IMR-90 (cell line): ENCODE measurements at regions not wholly inside any gene's neighbourhood (a gene's known extent, or its start where the extent isn't known, plus 50 kb on each side); places are given as distances from the start of the nearest gene placed in this dataset.

Experiments used
- ATAC-seq: fragments of 200-7000 bp; cut with Tn5 transposase; 2 replicates; pipeline ENCODE4 v1.9.1; 2020; ENCODE audit warnings: low read depth, mild to moderate bottlenecking, moderate library complexity
- BruUV-seq: library from RNA; stranded (reverse); fragments of 400-500 nt; replicated peaks from 2 replicates; lab custom pipeline; 2021; lab: Mats Ljungman, UMichigan
- CTCF ChIA-PET: fragments of 300-600 bp; formaldehyde crosslinking; extraction: SDS; loops from one replicate; lab custom pipeline; 2021; ENCODE audit warnings: antibody characterized with exemption; lab: Yijun Ruan, JAX
- POLR2A ChIA-PET: fragments of 300-600 bp; sonication (Branson Sonifier 250); formaldehyde crosslinking; loops from one replicate; lab custom pipeline; 2022; ENCODE audit warnings: antibody characterized with exemption; ENCODE audit not compliant: unreplicated experiment; lab: Charles Lee
- DNase-seq: peaks from one replicate; pipeline ENCODE4 v3.0.0; 2013
- H2AFZ ChIP-seq: replicated peaks from 2 replicates; pipeline ENCODE3; 2013; ENCODE audit warnings: low read length, mild to moderate bottlenecking; ENCODE audit not compliant: poor library complexity
- H2AK5ac ChIP-seq: 2 replicates; pipeline ENCODE4 v1.6.1; 2013; ENCODE audit warnings: low read depth, low read length, inconsistent platforms
- H2AK9ac ChIP-seq: replicated peaks from 2 replicates; pipeline ENCODE3; 2013; ENCODE audit warnings: mild to moderate bottlenecking, low read depth, low read length, moderate library complexity; ENCODE audit not compliant: poor library complexity
- H2BK120ac ChIP-seq: 2 replicates; pipeline ENCODE4 v1.6.1; 2013; ENCODE audit warnings: low read depth, low read length, inconsistent platforms
- H2BK15ac ChIP-seq: 3 replicates; pipeline ENCODE4 v1.6.1; 2013; ENCODE audit warnings: low read depth, low read length, inconsistent platforms
- H2BK20ac ChIP-seq: 2 replicates; pipeline ENCODE4 v1.6.1; 2013; ENCODE audit warnings: low read depth, mild to moderate bottlenecking, inconsistent platforms, low read length, moderate library complexity
- H2BK5ac ChIP-seq: 2 replicates; pipeline ENCODE4 v1.6.1; 2013; ENCODE audit warnings: mild to moderate bottlenecking, low read depth, low read length, inconsistent platforms; ENCODE audit not compliant: poor library complexity, severe bottlenecking
- H3K14ac ChIP-seq: replicated peaks from 2 replicates; pipeline ENCODE4 v1.6.1; 2013; ENCODE audit warnings: low read depth, low read length, inconsistent platforms
- H3K18ac ChIP-seq: 2 replicates; pipeline ENCODE4 v1.6.1; 2013; ENCODE audit warnings: low read depth, low read length, control low read depth
- H3K23ac ChIP-seq: 2 replicates; pipeline ENCODE4 v1.6.1; 2013; ENCODE audit warnings: low read depth, low read length, inconsistent platforms
- H3K27ac ChIP-seq: 2 replicates; pipeline ENCODE4 v1.5.1; 2013; ENCODE audit warnings: mild to moderate bottlenecking, control low read depth, low read length; ENCODE audit not compliant: insufficient read depth
- H3K27me3 ChIP-seq: 2 replicates; pipeline ENCODE4 v1.6.1; 2013; ENCODE audit warnings: low read length; ENCODE audit not compliant: control insufficient read depth, insufficient read depth
- H3K36me3 ChIP-seq: 2 replicates; pipeline ENCODE4 v1.6.1; 2013; ENCODE audit warnings: low read length, mixed read lengths; ENCODE audit not compliant: control insufficient read depth, insufficient read depth
- H3K4ac ChIP-seq: 2 replicates; pipeline ENCODE4 v1.6.1; 2013; ENCODE audit warnings: low read depth, low read length, inconsistent platforms
- H3K4me1 ChIP-seq: 2 replicates; pipeline ENCODE4 v1.6.1; 2013; ENCODE audit warnings: low read length, mixed read lengths; ENCODE audit not compliant: control insufficient read depth, insufficient read depth
- H3K4me2 ChIP-seq: 2 replicates; pipeline ENCODE4 v1.6.1; 2013; ENCODE audit warnings: low read depth, mild to moderate bottlenecking, control low read depth, low read length, moderate library complexity
- H3K4me3 ChIP-seq: 2 replicates; pipeline ENCODE4 v1.5.1; 2013; ENCODE audit warnings: low read depth, mild to moderate bottlenecking, control low read depth, low read length, moderate library complexity; ENCODE audit not compliant: insufficient read depth
- H3K56ac ChIP-seq: 2 replicates; pipeline ENCODE4 v1.6.1; 2013; ENCODE audit warnings: low read length, inconsistent platforms; ENCODE audit not compliant: insufficient read depth; ENCODE audit errors: extremely low read depth
- H3K79me1 ChIP-seq, 2 experiments: 2 replicates each; pipeline ENCODE4 v1.6.1; 2013; ENCODE audit warnings: low read length in 2 of 2, inconsistent platforms in 1 of 2, low read depth in 1 of 2
- H3K9ac ChIP-seq: 2 replicates; pipeline ENCODE4 v1.6.1; 2013; ENCODE audit warnings: low read depth, low read length, control low read depth
- H3K9me1 ChIP-seq: 2 replicates; pipeline ENCODE4 v1.6.1; 2013; ENCODE audit warnings: low read length, inconsistent platforms; ENCODE audit not compliant: insufficient read depth
- H3K9me3 ChIP-seq: 2 replicates; pipeline ENCODE4 v1.6.1; 2013; ENCODE audit warnings: low read length; ENCODE audit not compliant: control insufficient read depth, insufficient read depth
- H4K20me1 ChIP-seq: 2 replicates; pipeline ENCODE4 v1.6.1; 2013; ENCODE audit warnings: low read length, inconsistent platforms; ENCODE audit not compliant: insufficient read depth
- H4K5ac ChIP-seq: 2 replicates; pipeline ENCODE4 v1.6.1; 2013; ENCODE audit warnings: mild to moderate bottlenecking, low read depth, low read length, control low read depth
- H4K8ac ChIP-seq, 2 experiments: 2 replicates each; pipeline ENCODE4 v1.6.1; 2013; ENCODE audit warnings: low read depth in 2 of 2, low read length in 2 of 2, control low read depth in 1 of 2, inconsistent platforms in 1 of 2
- H4K91ac ChIP-seq: 2 replicates; pipeline ENCODE4 v1.6.1; 2013; ENCODE audit warnings: low read depth, low read length, inconsistent platforms; ENCODE audit not compliant: insufficient read depth
- BHLHE40 ChIP-seq: fragments of 150-350 bp; IDR thresholded peaks from 2 replicates; pipeline ENCODE4 v1.6.1; 2016; ENCODE audit warnings: mild to moderate bottlenecking, low read depth, low read length
- CEBPB ChIP-seq: IDR thresholded peaks from 2 replicates; pipeline ENCODE4 v1.6.1; 2012; ENCODE audit warnings: low read depth, low read length, improper control_type of control experiment
- CHD1 ChIP-seq: IDR thresholded peaks from 2 replicates; pipeline ENCODE4 v1.6.1; 2012; ENCODE audit warnings: low read depth, low read length, improper control_type of control experiment
- FOS ChIP-seq: fragments of 150-350 bp; IDR thresholded peaks from 2 replicates; pipeline ENCODE4 v1.6.1; 2016; ENCODE audit warnings: low read depth, low read length
- MAFK ChIP-seq: IDR thresholded peaks from 2 replicates; pipeline ENCODE4 v1.6.1; 2012; ENCODE audit warnings: low read depth, low read length, improper control_type of control experiment
- MAZ ChIP-seq: IDR thresholded peaks from 2 replicates; pipeline ENCODE4 v1.6.1; 2012; ENCODE audit warnings: low read depth, mild to moderate bottlenecking, low read length, improper control_type of control experiment, moderate library complexity, borderline replicate concordance
- MXI1 ChIP-seq: IDR thresholded peaks from 2 replicates; pipeline ENCODE4 v1.6.1; 2012; ENCODE audit warnings: low read depth, mild to moderate bottlenecking, low read length, moderate library complexity, borderline replicate concordance
- NFE2L2 ChIP-seq: fragments of 150-350 bp; IDR thresholded peaks from 2 replicates; pipeline ENCODE4 v1.6.1; 2016; ENCODE audit warnings: low read depth, mild to moderate bottlenecking, low read length
- POLR2A ChIP-seq: IDR thresholded peaks from 2 replicates; pipeline ENCODE4 v1.6.1; 2012; ENCODE audit warnings: mild to moderate bottlenecking, low read depth, low read length
- RAD21 ChIP-seq: IDR thresholded peaks from 2 replicates; pipeline ENCODE4 v1.6.1; 2012; ENCODE audit warnings: low read length, improper control_type of control experiment
- RCOR1 ChIP-seq: IDR thresholded peaks from 2 replicates; pipeline ENCODE4 v1.6.1; 2012; ENCODE audit warnings: mild to moderate bottlenecking, low read length, improper control_type of control experiment; ENCODE audit not compliant: insufficient replicate concordance
- RFX5 ChIP-seq: IDR thresholded peaks from 2 replicates; pipeline ENCODE4 v1.8.0; 2012; ENCODE audit warnings: low read depth, mild to moderate bottlenecking, low read length, moderate library complexity
- SMC3 ChIP-seq: fragments of 150-350 bp; IDR thresholded peaks from 2 replicates; pipeline ENCODE4 v1.6.1; 2016; ENCODE audit warnings: low read depth, mild to moderate bottlenecking, antibody characterized with exemption, low read length, moderate library complexity
- WGBS, 2 experiments: methylation state at CpG; one replicate each; pipeline versions ENCODE4 v1.1.5 to v1.1.7; 2013; ENCODE audit warnings: missing lambda C conversion rate in 2 of 2; ENCODE audit not compliant: insufficient read length in 1 of 2; ENCODE audit errors: extremely low coverage in 2 of 2; 5-methylcytosine and 5-hydroxymethylcytosine counted together
- dilution Hi-C: fragments of 300-500 bp; cut with HindIII; formaldehyde crosslinking; loops from one replicate; pipeline ENCODE4 v1.14.3; 2018; ENCODE audit warnings: low sequenced_read_pairs; ENCODE audit not compliant: unreplicated experiment
- in situ Hi-C: fragments of 300-500 bp; cut with MboI; formaldehyde crosslinking; loops from 3 replicates; pipeline ENCODE4 v1.14.3; 2019; ENCODE audit warnings: low sequenced_read_pairs, inconsistent platforms, mixed read lengths
- intact Hi-C: fragments of 100-400 bp; cut with micrococcal nuclease; formaldehyde crosslinking; loops from 2 replicates; pipeline ENCODE4 v1.10.0; 2022
- TF ChIP-seq, protein P1 (sequence below): conservative IDR thresholded peaks from 2 replicates; pipeline ENCODE4 v1.5.1; 2012; ENCODE audit warnings: mild to moderate bottlenecking, low read depth, low read length, improper control_type of control experiment
- TF ChIP-seq, protein P2 (sequence below): fragments of 150-350 bp; IDR thresholded peaks from 2 replicates; pipeline ENCODE4 v1.6.1; 2016; ENCODE audit warnings: low read depth, mild to moderate bottlenecking, low read length, moderate library complexity, borderline replicate concordance

DNA sequence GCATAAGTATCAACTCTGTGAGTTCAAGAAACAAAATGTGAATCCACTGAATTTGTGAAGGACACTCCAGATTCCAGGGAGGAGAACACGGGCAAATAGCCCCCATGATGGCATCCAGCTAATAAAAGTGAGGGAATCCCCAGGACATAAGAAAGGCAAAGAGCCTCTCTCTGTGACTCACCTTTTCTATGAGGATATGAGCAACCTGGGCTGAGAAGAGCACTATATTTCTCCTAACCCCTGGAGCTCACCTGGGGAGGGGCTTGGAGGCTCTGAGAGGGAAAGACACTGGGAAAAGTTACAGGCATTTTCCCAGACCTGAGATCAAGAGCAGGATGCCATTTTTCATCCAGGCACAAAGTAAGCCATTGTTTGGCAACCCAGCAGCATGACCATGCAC is 1298.8 kb downstream of the PLA2G4A start:
- H2AK5ac ChIP-seq: no peak overlapping the region
- H2BK15ac ChIP-seq: no peak overlapping the region
- ChIA-PET CTCF (no interaction called here), POLR2A (no interaction called here)
- DNase-seq: no peak
- H2BK20ac ChIP-seq: no peak overlapping the region
- H3K4me2 ChIP-seq: no peak overlapping the region
- H3K36me3 ChIP-seq: no peaks in the 10 kb centered on the region
- in situ Hi-C loops (no loop called here), intact Hi-C loops (loop anchor here (5.0 kb wide), 1 partner anchor 650 kb away; no protein-coding TSS in a partner anchor), dilution Hi-C loops (no loop called here)
- no peak overlapping the region for H4K5ac ChIP-seq
- H4K8ac ChIP-seq: no peak overlapping the region
- H2BK5ac ChIP-seq: no peak overlapping the region
- no peak overlapping the region for H2AFZ ChIP-seq
- H2AK9ac ChIP-seq: no peak overlapping the region
- H3K4ac ChIP-seq: no peak overlapping the region
- H3K9me3 ChIP-seq: no peaks in the 10 kb centered on the region
- no peak overlapping the region for H3K4me3 ChIP-seq
- H3K56ac ChIP-seq: no peak overlapping the region
- no peaks in the 10 kb centered on the region for H3K4me1 ChIP-seq
- H2BK120ac ChIP-seq: no peak overlapping the region
- H3K79me1 ChIP-seq: no peaks in the 10 kb centered on the region
- ATAC-seq: no peak
- H3K14ac ChIP-seq: no peak overlapping the region
- TF ChIP-seq CHD1 (no peak), MAFK (no peak), MAZ (no peak), SMC3 (no peak), NFE2L2 (no peak), RFX5 (no peak), CEBPB (no peak), FOS (no peak), RCOR1 (no peak), BHLHE40 (no peak), POLR2A (no peak), RAD21 (no peak), MXI1 (no peak)
- TF ChIP-seq, protein P1, sequence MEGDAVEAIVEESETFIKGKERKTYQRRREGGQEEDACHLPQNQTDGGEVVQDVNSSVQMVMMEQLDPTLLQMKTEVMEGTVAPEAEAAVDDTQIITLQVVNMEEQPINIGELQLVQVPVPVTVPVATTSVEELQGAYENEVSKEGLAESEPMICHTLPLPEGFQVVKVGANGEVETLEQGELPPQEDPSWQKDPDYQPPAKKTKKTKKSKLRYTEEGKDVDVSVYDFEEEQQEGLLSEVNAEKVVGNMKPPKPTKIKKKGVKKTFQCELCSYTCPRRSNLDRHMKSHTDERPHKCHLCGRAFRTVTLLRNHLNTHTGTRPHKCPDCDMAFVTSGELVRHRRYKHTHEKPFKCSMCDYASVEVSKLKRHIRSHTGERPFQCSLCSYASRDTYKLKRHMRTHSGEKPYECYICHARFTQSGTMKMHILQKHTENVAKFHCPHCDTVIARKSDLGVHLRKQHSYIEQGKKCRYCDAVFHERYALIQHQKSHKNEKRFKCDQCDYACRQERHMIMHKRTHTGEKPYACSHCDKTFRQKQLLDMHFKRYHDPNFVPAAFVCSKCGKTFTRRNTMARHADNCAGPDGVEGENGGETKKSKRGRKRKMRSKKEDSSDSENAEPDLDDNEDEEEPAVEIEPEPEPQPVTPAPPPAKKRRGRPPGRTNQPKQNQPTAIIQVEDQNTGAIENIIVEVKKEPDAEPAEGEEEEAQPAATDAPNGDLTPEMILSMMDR: no peak
- TF ChIP-seq, protein P2, sequence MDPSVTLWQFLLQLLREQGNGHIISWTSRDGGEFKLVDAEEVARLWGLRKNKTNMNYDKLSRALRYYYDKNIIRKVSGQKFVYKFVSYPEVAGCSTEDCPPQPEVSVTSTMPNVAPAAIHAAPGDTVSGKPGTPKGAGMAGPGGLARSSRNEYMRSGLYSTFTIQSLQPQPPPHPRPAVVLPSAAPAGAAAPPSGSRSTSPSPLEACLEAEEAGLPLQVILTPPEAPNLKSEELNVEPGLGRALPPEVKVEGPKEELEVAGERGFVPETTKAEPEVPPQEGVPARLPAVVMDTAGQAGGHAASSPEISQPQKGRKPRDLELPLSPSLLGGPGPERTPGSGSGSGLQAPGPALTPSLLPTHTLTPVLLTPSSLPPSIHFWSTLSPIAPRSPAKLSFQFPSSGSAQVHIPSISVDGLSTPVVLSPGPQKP: no peak
- H3K18ac ChIP-seq: no peak overlapping the region
- no peak overlapping the region for H3K9ac ChIP-seq
- no peaks in the 10 kb centered on the region for H3K9me1 ChIP-seq
- no TSS peak for BruUV-seq
- H3K27me3 ChIP-seq: no peaks in the 10 kb centered on the region
- no peak overlapping the region for H4K91ac ChIP-seq
- no peaks in the 10 kb centered on the region for H4K20me1 ChIP-seq
- WGBS, 2 experiments: no CpG with 5 or more reads among the region's 1 CpG
- no peak overlapping the region for H3K23ac ChIP-seq
- H3K27ac ChIP-seq: no peak overlapping the region
